Testis (tissue), 2 donors: ENCODE measurements at regions not wholly inside any gene's neighbourhood (a gene's known extent, or its start where the extent isn't known, plus 50 kb on each side); places are given as distances from the start of the nearest gene placed in this dataset.

Experiments used
- DNase-seq: peaks from one replicate; pipeline ENCODE4 v3.0.0-alpha.2; 2019
- H3K27ac ChIP-seq, 2 donors: fragments of 200-600 bp; sonication (generic); one replicate each; pipeline ENCODE4 v1.5.1; 2019
- H3K27me3 ChIP-seq: fragments of 200-600 bp; sonication (generic); one replicate; pipeline ENCODE4 v1.5.1; 2019
- H3K36me3 ChIP-seq: fragments of 200-600 bp; sonication (generic); one replicate; pipeline ENCODE4 v1.5.1; 2017; ENCODE audit warnings: low read depth; ENCODE audit errors: missing control alignments
- H3K4me1 ChIP-seq: fragments of 200-600 bp; sonication (generic); one replicate; pipeline ENCODE4 v1.5.1; 2019
- H3K4me3 ChIP-seq, 2 donors: fragments of 200-600 bp; sonication (generic); one replicate each; pipeline ENCODE4 v1.5.1; 2017 to 2019
- H3K9me3 ChIP-seq: fragments of 200-600 bp; sonication (generic); one replicate; pipeline ENCODE4 v1.5.1; 2017
- CTCF ChIP-seq, 3 experiments: fragments of 450-650 bp in 2 of 3; fragments of 200-600 bp in 1 of 3; sonication (generic) in 1 of 3; IDR thresholded peaks; one replicate each; pipeline ENCODE4 v1.5.1; 2016 to 2019; ENCODE audit warnings: antibody characterized with exemption in 3 of 3, mild to moderate bottlenecking in 2 of 3, moderate library complexity in 1 of 3
- POLR2A ChIP-seq: fragments of 450-650 bp; IDR thresholded peaks from one replicate; pipeline ENCODE4 v1.6.1; 2017; ENCODE audit warnings: antibody characterized with exemption, mild to moderate bottlenecking, moderate library complexity
- WGBS, 2 donors: methylation state at CpG; one replicate each; pipeline ENCODE4 v1.1.5; 2018; 5-methylcytosine and 5-hydroxymethylcytosine counted together
- intact Hi-C: fragments of 100-400 bp; cut with DNase I; formaldehyde crosslinking; loops from one replicate; pipeline ENCODE4 v1.15.1; 2023; ENCODE audit warnings: low total_unique reads

GRCh38 chr2:71851094-71851750, 296.4 kb downstream of the CYP26B1 start:
- no peaks in the 10 kb centered on the region for H3K9me3 ChIP-seq
- DNase-seq: no peak
- TF ChIP-seq CTCF (IDR thresholded peaks at IDR 0.05): no peak
- no peak for TF ChIP-seq POLR2A
- H3K4me1 ChIP-seq: peaks cover 32% of the 10 kb centered on the region
- H3K4me3 ChIP-seq: no peak overlapping the region
- intact Hi-C loops: no loop called here
- H3K36me3 ChIP-seq: no peaks in the 10 kb centered on the region
- H3K27ac ChIP-seq: no peak overlapping the region
- no peaks in the 10 kb centered on the region for H3K27me3 ChIP-seq
- WGBS, 2 donors: 48 to 74% methylated on average over 8 of the region's 8 CpGs

DNA sequence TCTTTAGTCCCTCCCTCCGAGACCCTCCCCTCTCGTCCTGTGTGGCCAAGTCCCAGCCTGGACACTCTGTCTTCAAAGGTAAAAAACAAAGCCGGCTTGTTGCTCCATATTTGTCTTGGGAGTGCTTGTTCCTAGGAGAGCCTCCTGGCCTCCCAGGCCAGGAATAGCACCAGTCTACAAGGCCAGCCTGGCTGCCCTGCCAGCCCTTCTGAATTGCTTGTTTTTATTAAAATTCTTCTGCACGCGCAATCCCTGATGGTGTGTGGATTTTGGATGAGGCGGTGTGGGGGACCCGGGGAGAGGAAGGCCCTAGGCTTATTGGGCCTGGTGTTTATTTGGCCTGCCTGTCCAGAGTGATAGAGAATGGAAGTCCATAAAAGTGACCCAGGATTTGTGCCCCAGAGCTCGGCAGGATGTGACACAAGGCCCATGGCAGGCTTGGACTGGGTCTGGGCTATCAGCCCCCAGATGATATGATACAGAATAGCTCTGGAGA, 297.3 kb downstream of the CYP26B1 start:
- H3K4me3 ChIP-seq: no peak overlapping the region
- intact Hi-C loops: no loop called here
- WGBS, 2 donors: 67 to 68% methylated on average over 8 of the region's 8 CpGs
- no peaks in the 10 kb centered on the region for H3K27me3 ChIP-seq
- TF ChIP-seq CTCF (IDR thresholded peaks at IDR 0.05) (no peak), POLR2A (no peak)
- H3K9me3 ChIP-seq: no peaks in the 10 kb centered on the region
- no peaks in the 10 kb centered on the region for H3K36me3 ChIP-seq
- H3K4me1 ChIP-seq: peaks cover 32% of the 10 kb centered on the region
- DNase-seq: peak; percentile 32
- H3K27ac ChIP-seq: peak overlapping the region in 1 of 2 donors; percentile 29

DNA sequence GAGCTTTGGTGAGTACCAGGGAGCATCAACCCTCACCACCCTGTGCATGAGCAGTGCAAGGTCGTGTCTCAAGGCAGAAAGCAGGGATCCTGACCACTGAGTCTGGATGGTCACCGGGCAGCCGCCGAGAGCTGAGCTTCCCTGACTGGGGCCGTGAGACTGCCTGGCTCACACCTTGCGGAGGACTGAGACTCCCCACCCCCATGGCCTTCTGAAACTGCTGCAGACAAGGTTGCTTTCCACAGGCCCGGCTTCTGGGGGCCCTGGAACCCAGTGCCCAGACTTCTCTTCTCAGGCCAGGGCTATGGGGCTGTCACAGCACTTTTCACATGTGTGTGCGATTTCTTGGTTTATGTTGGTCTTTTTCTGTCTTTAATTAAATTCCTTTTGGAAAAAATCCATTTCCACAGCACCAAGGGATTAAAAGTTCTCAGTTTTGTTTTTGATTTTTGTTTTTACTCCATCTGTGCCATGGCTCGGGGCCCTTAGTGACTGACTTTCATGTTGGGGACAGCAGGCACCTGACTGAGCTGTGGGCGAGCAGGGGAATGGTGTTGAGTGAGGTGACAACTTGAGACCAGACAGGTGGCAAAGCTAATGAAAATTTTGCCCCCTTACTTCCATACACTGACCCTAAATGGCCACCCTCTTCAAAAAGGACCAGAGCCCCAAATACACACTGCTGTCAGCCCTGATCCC, 297.9 kb downstream of the CYP26B1 start:
- H3K4me3 ChIP-seq: no peak overlapping the region
- no peaks in the 10 kb centered on the region for H3K9me3 ChIP-seq
- WGBS, 2 donors: 80% methylated on average over 10 of the region's 10 CpGs
- no peaks in the 10 kb centered on the region for H3K36me3 ChIP-seq
- intact Hi-C loops: no loop called here
- TF ChIP-seq CTCF (IDR thresholded peaks at IDR 0.05) (no peak), POLR2A (no peak)
- no peak for DNase-seq
- peak overlapping the region in 1 of 2 donors; percentile 29 for H3K27ac ChIP-seq
- no peaks in the 10 kb centered on the region for H3K27me3 ChIP-seq
- H3K4me1 ChIP-seq: peaks cover 32% of the 10 kb centered on the region

DNA sequence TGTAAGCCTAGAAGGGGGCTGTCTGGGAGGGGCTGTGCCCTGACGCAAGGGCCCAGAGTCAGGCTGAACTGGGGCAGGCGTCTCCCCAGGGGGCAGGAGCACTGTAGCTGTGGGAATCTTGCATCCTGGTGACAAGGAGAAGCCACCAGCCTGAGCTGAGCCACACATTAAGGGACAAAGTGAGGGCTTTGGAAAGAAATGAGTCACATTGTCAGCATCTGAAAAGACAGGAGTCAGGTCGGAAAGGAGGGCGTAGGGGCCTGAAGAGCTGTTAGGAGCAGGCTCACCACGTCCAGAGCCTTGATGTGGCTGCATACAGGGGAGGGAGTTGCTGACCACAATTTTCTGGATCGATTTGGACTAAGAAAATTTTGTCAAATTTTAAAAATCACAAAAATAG, 298.6 kb downstream of the CYP26B1 start:
- no peak for DNase-seq
- intact Hi-C loops: no loop called here
- no peaks in the 10 kb centered on the region for H3K9me3 ChIP-seq
- TF ChIP-seq POLR2A (no peak), CTCF (IDR thresholded peaks at IDR 0.05) (no peak)
- H3K36me3 ChIP-seq: no peaks in the 10 kb centered on the region
- H3K4me1 ChIP-seq: peaks cover 32% of the 10 kb centered on the region
- H3K4me3 ChIP-seq: no peak overlapping the region
- 86 to 88% methylated on average over 6 of the region's 6 CpGs for WGBS, 2 donors
- H3K27me3 ChIP-seq: no peaks in the 10 kb centered on the region
- no peak overlapping the region for H3K27ac ChIP-seq
